HG03457 (cell line): ENCODE measurements at regions not wholly inside any gene's neighbourhood (a gene's known extent, or its start where the extent isn't known, plus 50 kb on each side); places are given as distances from the start of the nearest gene placed in this dataset.

Source experiments
- ATAC-seq: cut with Tn5 transposase; IDR thresholded peaks from one replicate; pipeline ENCODE4 v1.9.1; 2021; ENCODE audit warnings: moderate number of reproducible peaks; ENCODE audit not compliant: unreplicated experiment

DNA sequence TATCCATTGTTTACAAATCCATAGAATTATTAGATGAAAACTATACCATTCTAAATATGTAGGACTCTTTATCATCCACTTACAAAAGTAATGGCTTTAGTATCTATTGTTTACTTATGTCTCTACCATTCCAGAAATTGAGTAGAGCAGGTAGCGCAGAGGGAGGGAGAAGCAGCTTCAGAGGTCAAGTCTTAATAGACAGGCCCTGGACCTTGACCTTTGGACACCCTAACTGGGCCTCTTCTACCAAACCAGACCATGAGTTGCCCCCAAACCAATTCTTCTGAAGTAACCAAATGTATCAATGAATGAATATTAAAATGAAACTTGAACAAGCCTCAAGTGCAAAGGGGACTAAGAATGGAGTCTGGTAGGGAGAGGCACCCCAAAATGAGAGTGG lies 124.9 kb upstream of the ANKRD55 start:
- no peak for ATAC-seq

DNA sequence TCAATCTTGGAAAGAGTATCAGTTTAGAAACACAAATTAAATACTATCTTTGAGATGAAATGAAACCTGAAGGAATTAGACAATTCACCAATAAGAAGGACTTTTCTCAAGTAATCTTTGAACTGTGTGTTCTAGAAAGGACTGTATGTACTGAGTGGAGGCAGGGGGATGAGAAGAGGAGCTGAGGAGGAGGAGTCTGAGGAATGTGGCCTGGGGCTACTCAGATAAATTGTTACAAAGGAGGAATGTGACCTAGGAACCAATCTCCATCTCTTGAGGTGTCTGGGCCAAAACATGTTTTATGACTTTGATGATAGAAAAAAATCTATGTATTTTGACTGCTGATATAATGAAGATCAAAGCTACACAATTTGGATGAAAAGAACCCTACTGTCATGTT lies 124.3 kb upstream of the ANKRD55 start:
- no peak for ATAC-seq

GRCh38 chr5:56356836-56357160 lies 123.7 kb upstream of the ANKRD55 start:
- no peak for ATAC-seq

DNA sequence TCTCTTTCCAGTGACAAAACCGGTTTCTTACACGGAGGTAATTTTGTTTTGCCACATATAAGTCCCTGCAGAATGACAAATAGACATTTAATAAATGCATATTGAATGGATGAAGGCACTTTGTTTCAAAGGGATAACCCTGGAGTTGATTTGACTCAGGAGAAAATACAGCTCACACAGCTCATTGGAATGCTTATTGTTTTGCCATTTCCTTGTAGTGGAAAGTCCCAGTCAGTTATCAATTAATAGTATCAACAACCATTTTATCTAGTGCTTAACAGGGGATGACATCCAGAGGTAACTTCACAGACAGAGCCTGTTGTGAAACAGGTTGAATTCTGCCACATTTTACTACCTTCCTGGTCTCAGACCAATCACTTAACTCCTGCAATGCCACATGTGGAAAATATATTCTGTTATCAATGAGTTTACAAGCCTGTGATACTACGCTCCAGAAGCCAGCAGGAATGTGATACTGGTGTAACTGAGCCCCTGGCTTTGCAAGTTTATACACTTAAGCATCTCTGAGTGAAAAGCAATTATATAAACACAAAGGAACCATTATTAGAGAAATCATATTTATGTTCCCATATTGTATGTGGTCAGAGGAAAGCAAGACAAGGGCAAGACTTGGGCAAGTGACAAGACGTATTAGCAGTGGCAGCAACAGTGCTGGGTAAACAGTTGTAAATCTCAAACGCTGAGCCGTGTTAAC lies 123.1 kb upstream of the ANKRD55 start:
- no peak for ATAC-seq

- no peak for ATAC-seq
Measured at GRCh38 chr5:56354836-56355235, 121.7 kb upstream of the ANKRD55 start.

- ATAC-seq: no peak
Measured at GRCh38 chr5:56352808-56353590, 119.9 kb upstream of the ANKRD55 start.

GRCh38 chr5:56350597-56351170 lies 117.6 kb upstream of the ANKRD55 start:
- no peak for ATAC-seq

DNA sequence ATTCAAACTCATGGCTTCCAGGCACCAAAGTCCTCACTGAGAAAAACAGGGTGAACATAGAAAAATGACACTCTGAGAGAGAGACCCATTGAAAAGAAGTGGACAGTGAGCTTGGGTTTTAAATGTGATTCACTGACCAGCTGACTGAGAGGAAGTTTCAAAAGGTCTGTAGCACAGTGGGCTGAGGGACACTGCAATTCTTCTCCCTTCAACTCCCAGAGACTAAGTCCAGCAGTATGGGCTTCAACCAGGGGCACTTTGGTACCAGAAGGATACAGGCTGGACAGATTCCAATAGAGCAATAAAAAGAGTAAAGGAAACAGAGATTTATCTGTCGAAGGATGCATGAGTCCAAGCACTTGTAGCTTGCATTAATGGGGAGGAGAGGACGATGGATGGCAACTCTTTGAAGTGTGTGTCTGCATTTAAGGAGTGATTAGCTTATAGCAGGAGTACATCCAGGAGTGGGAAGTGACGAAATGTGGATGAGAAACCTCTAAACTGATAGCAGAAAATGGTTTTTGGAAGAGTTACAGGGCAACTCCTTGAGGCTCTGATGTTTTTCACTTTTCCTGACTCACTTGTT lies 117.0 kb upstream of the ANKRD55 start:
- ATAC-seq: no peak

DNA sequence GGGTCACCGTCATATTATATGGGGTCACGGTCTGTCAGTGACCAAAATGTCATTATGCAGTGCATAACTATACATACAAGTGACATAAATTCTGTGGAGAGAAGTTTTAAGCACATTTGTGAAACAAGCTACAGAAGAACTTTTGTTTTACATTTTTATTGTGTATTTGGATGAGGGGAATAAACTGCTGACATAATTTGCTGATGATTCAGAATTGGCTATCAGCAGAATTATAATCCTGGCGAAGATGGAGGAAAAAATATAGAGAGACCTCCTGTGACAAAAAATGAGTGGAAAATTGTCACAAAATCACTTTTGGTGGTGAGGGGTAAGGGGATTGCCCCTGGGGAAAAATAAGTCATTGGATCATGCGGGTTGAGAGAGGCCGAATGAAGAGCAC lies 116.3 kb upstream of the ANKRD55 start:
- ATAC-seq: no peak

- no peak for ATAC-seq
Measured at GRCh38 chr5:56346741-56347535, 113.8 kb upstream of the ANKRD55 start.

DNA sequence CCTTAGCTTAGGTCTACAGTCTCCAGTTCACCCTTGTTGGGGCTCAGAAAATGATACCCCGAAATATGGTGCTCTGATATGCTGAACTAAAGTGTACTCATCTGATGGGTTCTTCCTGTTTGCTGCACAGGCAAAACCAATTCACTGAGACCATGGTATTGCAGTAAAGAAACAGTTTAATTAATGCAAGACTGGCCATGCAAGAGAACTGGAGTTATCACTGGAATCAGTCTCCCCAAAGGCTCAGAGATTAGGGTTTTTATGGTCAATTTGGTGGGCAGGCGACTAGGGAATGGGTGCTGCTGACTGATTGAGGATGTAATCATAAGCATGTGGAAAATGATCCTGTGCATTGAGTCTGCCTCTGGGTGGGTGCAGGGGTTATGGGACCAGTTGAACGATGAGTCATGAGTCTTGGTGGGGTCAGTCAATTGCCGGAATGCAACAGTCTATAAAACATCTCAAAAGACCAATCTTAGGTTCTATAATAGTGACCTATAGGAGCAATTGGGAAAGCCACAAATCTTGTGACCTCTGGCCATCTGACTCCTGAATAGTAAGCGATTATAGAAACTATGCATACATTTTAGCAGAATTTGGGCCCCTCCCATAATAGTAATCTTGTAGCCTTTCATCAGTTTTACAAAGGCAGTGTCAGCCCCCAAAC lies 113.0 kb upstream of the ANKRD55 start:
- ATAC-seq: no peak

- no peak for ATAC-seq
Measured at GRCh38 chr5:56345352-56345751, 112.2 kb upstream of the ANKRD55 start.

- no peak for ATAC-seq
Measured at GRCh38 chr5:56344594-56344993, 111.5 kb upstream of the ANKRD55 start.

- ATAC-seq: no peak
Measured at GRCh38 chr5:56343988-56344387, 110.9 kb upstream of the ANKRD55 start.

- no peak for ATAC-seq
Measured at GRCh38 chr5:56342616-56343015, 109.5 kb upstream of the ANKRD55 start.

DNA sequence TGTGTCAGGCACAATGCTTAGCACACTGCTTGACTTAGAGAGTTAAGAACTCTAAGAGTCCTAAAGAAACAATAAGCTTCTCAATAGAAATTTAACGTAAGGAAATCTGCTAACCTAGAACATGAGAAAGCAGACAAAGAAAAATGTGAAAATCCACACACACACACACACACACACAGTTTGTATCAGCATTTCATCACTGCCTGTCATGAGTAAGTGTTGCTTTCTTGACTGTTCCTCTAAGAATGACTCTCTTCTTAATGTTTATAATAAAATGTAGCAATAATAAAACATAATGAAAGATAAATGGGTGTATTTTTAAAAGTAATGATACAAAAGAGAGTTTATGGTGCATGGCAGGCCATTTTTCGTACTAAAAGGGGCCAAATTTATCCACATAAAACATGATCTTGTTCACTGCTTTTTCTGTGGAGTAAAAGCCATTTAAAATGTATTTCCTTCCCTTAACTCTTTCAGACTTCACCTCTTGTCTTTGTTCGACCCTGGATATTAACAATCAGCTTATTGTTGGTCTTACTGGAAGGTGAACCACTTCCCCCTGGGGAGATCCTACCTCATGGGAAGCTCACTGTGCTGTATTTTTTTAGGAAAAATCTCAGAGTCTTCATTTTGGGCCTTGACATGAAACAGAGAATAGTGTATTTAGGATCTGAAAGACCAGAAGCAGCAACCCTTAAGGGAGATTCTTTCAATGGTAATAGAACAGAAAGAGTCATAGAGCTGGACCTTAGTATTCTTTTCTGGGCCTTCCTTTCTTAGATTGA lies 107.3 kb upstream of the ANKRD55 start:
- ATAC-seq: no peak

- ATAC-seq: no peak
Measured at GRCh38 chr5:56339732-56340131, 106.6 kb upstream of the ANKRD55 start.

GRCh38 chr5:56337715-56338319 lies 104.7 kb upstream of the ANKRD55 start:
- ATAC-seq: no peak

GRCh38 chr5:56335212-56335611 lies 102.1 kb upstream of the ANKRD55 start:
- no peak for ATAC-seq
